Psoas muscle (tissue), 7 donors: ENCODE measurements at regions not wholly inside any gene's neighbourhood (a gene's known extent, or its start where the extent isn't known, plus 50 kb on each side); places are given as distances from the start of the nearest gene placed in this dataset.

ENCODE experiments used
- ATAC-seq, 4 donors: fragments of 200-7000 bp; cut with Tn5 transposase; one replicate each; pipeline ENCODE4 v1.9.1; 2020; ENCODE audit warnings: moderate library complexity in 3 of 4, mild to moderate bottlenecking in 2 of 4
- DNase-seq, 2 donors: peaks; one replicate each; pipeline ENCODE4 v3.0.0-alpha.2; 2020
- H3K27ac ChIP-seq: fragments of 200-600 bp; one replicate; pipeline ENCODE4 v1.8.0; 2022
- H3K27me3 ChIP-seq, 3 donors: fragments of 200-600 bp in 1 of 3; one replicate each; pipeline versions ENCODE4 v1.6.1 to v1.8.0; 2013 to 2022; ENCODE audit warnings: low read length in 2 of 3, mild to moderate bottlenecking in 2 of 3, moderate library complexity in 1 of 3; ENCODE audit not compliant: insufficient read depth in 3 of 3
- H3K36me3 ChIP-seq, 2 donors: fragments of 200-600 bp in 1 of 2; one replicate each; pipeline versions ENCODE4 v1.6.1 to v1.8.0; 2013 to 2022; ENCODE audit warnings: low read depth in 1 of 2, mild to moderate bottlenecking in 1 of 2, moderate library complexity in 1 of 2; ENCODE audit not compliant: insufficient read depth in 1 of 2
- H3K4me1 ChIP-seq: fragments of 200-600 bp; one replicate; pipeline ENCODE4 v1.8.0; 2022
- H3K4me3 ChIP-seq: fragments of 200-600 bp; one replicate; pipeline ENCODE4 v1.8.0; 2022; ENCODE audit warnings: mild to moderate bottlenecking
- H3K9me3 ChIP-seq: fragments of 200-600 bp; one replicate; pipeline ENCODE4 v1.8.0; 2022
- CTCF ChIP-seq: fragments of 200-600 bp; IDR thresholded peaks from one replicate; pipeline ENCODE4 v1.8.0; 2022; ENCODE audit warnings: antibody characterized with exemption
- WGBS, 3 donors: extraction: QIAGEN DNeasy Blood & Tissue Kit; methylation state at CpG; one replicate each; pipeline versions ENCODE4 v1.1.6 to v1.1.7; 2013; 5-methylcytosine and 5-hydroxymethylcytosine counted together
- intact Hi-C, 2 donors: fragments of 100-400 bp; cut with DNase I; formaldehyde crosslinking; loops; one replicate each; pipeline versions ENCODE4 v1.11.0 to v1.14.2; 2022
- donor health status: healthy with polysubstance abuse.
- donor health status: DM: no; HTN: no; CAD: no; lungs with moderate emphysema.
- donor health status: Bipolar disorder and iron deficiency.
- donor health status: healthy.
- donor health status: DM: yes; HTN: yes; CAD: no.
- donor health status: DM: no; HTN: no; CAD: no.
- donor health status: DM: yes; HTN: yes; CAD: no.

GRCh38 chr10:29109707-29110571 is 178.9 kb upstream of the LYZL1 start:
- H3K27ac ChIP-seq = no peak overlapping the region
- H3K27me3 ChIP-seq = no peaks in the 10 kb centered on the region
- H3K9me3 ChIP-seq = no peaks in the 10 kb centered on the region
- no peak for TF ChIP-seq CTCF
- WGBS, 3 donors = 69 to 72% (median 71%) methylated on average over 9 of the region's 9 CpGs
- DNase-seq = no peak
- intact Hi-C loops = no loop called here
- no peaks in the 10 kb centered on the region for H3K36me3 ChIP-seq
- ATAC-seq = no peak
- no peaks in the 10 kb centered on the region for H3K4me1 ChIP-seq
- no peak overlapping the region for H3K4me3 ChIP-seq

- H3K27ac ChIP-seq = no peak overlapping the region
- 60 to 64% (median 61%) methylated on average over 13 of the region's 13 CpGs for WGBS, 3 donors
Observed at GRCh38 chr10:29112827-29113615, 175.8 kb upstream of the LYZL1 start.

GRCh38 chr10:29113616-29113945 is 175.3 kb upstream of the LYZL1 start:
- WGBS, 3 donors = 68 to 77% (median 74%) methylated on average over 8 of the region's 8 CpGs
- no peak for DNase-seq
- intact Hi-C loops = no loop called here
- H3K4me1 ChIP-seq = no peaks in the 10 kb centered on the region
- TF ChIP-seq CTCF = no peak
- no peak for ATAC-seq
- H3K9me3 ChIP-seq = peaks cover 17% of the 10 kb centered on the region
- H3K36me3 ChIP-seq = no peaks in the 10 kb centered on the region
- H3K27me3 ChIP-seq = no peaks in the 10 kb centered on the region
- no peak overlapping the region for H3K4me3 ChIP-seq
- no peak overlapping the region for H3K27ac ChIP-seq

More at GRCh38 chr10:29112827-29113615, 175.8 kb upstream of the LYZL1 start:
- Histone ChIP-seq H3K9me3 (peaks cover 11% of the 10 kb centered on the region), H3K4me1 (no peaks in the 10 kb centered on the region), H3K4me3 (no peak overlapping the region), H3K36me3 (no peaks in the 10 kb centered on the region), H3K27me3 (no peaks in the 10 kb centered on the region)
- TF ChIP-seq CTCF = no peak
- ATAC-seq = no peak
- no peak for DNase-seq
- intact Hi-C loops = no loop called here

- ATAC-seq = no peak
- Histone ChIP-seq H3K36me3 (no peaks in the 10 kb centered on the region), H3K27ac (no peak overlapping the region), H3K4me3 (no peak overlapping the region), H3K27me3 (no peaks in the 10 kb centered on the region), H3K4me1 (no peaks in the 10 kb centered on the region), H3K9me3 (peaks cover 19% of the 10 kb centered on the region)
- 74 to 80% (median 78%) methylated on average over 7 of the region's 7 CpGs for WGBS, 3 donors
- TF ChIP-seq CTCF = no peak
- DNase-seq = no peak
- intact Hi-C loops = no loop called here
Observed at GRCh38 chr10:29114141-29114540, 174.7 kb upstream of the LYZL1 start.
